Mucosa of rectum (tissue), 2 donors: ENCODE measurements at regions not wholly inside any gene's neighbourhood (a gene's known extent, or its start where the extent isn't known, plus 50 kb on each side); places are given as distances from the start of the nearest gene placed in this dataset.

Experiments
- H3K27ac ChIP-seq, 2 donors: one replicate each; pipeline ENCODE4 v1.7.0; 2013; ENCODE audit warnings: inconsistent platforms in 2 of 2, low read depth in 2 of 2, low read length in 2 of 2
- H3K27me3 ChIP-seq, 2 donors: one replicate each; pipeline ENCODE4 v1.7.0; 2013; ENCODE audit warnings: low read length in 2 of 2; ENCODE audit not compliant: control insufficient read depth in 2 of 2, insufficient read depth in 2 of 2
- H3K36me3 ChIP-seq, 2 donors: one replicate each; pipeline ENCODE4 v1.7.0; 2013; ENCODE audit warnings: low read length in 2 of 2; ENCODE audit not compliant: control insufficient read depth in 2 of 2, insufficient read depth in 2 of 2
- H3K4me1 ChIP-seq, 2 donors: one replicate each; pipeline ENCODE4 v1.7.0; 2013; ENCODE audit warnings: low read length in 2 of 2, mild to moderate bottlenecking in 1 of 2; ENCODE audit not compliant: control insufficient read depth in 2 of 2, insufficient read depth in 2 of 2
- H3K4me3 ChIP-seq, 2 donors: one replicate each; pipeline ENCODE4 v1.7.0; 2013; ENCODE audit warnings: low read length in 2 of 2
- H3K9ac ChIP-seq, 2 donors: one replicate each; pipeline ENCODE4 v1.7.0; 2013; ENCODE audit warnings: low read length in 2 of 2, low read depth in 1 of 2, mild to moderate bottlenecking in 1 of 2
- H3K9me3 ChIP-seq, 2 donors: one replicate each; pipeline ENCODE4 v1.7.0; 2013; ENCODE audit warnings: low read length in 2 of 2; ENCODE audit not compliant: control insufficient read depth in 2 of 2
- donor health status: healthy.
- donor health status: Normal muscosa, but diverticular disease.

GRCh38 chr6:108793516-108794251, 54.5 kb upstream of the ARMC2 start:
- Histone ChIP-seq H3K4me1 (peaks cover 2 to 4% of the 10 kb centered on the region in 2 donors), H3K9ac (no peak overlapping the region), H3K27me3 (no peaks in the 10 kb centered on the region), H3K4me3 (no peak overlapping the region), H3K9me3 (no peaks in the 10 kb centered on the region), H3K36me3 (no peaks in the 10 kb centered on the region), H3K27ac (no peak overlapping the region)

GRCh38 chr6:108795122-108795521, 53.1 kb upstream of the ARMC2 start:
- no peak overlapping the region for H3K27ac ChIP-seq
- H3K4me1 ChIP-seq, result peaks cover 2 to 4% of the 10 kb centered on the region in 2 donors
- H3K27me3 ChIP-seq, result no peaks in the 10 kb centered on the region
- peak overlapping the region in 1 of 2 donors; percentile 1 for H3K4me3 ChIP-seq
- H3K36me3 ChIP-seq, result no peaks in the 10 kb centered on the region
- H3K9me3 ChIP-seq, result no peaks in the 10 kb centered on the region
- no peak overlapping the region for H3K9ac ChIP-seq

GRCh38 chr6:108795814-108796213, 52.4 kb upstream of the ARMC2 start:
- Histone ChIP-seq H3K4me1 (peaks cover 2 to 4% of the 10 kb centered on the region in 2 donors), H3K9me3 (no peaks in the 10 kb centered on the region), H3K36me3 (no peaks in the 10 kb centered on the region), H3K27ac (no peak overlapping the region), H3K4me3 (no peak overlapping the region), H3K9ac (no peak overlapping the region), H3K27me3 (no peaks in the 10 kb centered on the region)

GRCh38 chr6:108796875-108797274, 51.3 kb upstream of the ARMC2 start:
- no peaks in the 10 kb centered on the region for H3K27me3 ChIP-seq
- H3K4me1 ChIP-seq, result peaks cover 2 to 4% of the 10 kb centered on the region in 2 donors
- no peak overlapping the region for H3K27ac ChIP-seq
- H3K9ac ChIP-seq, result no peak overlapping the region
- H3K36me3 ChIP-seq, result no peaks in the 10 kb centered on the region
- H3K4me3 ChIP-seq, result no peak overlapping the region
- H3K9me3 ChIP-seq, result no peaks in the 10 kb centered on the region

- H3K9ac ChIP-seq, result no peak overlapping the region
Observed at GRCh38 chr6:108797951-108798669, 50.1 kb upstream of the ARMC2 start.

More at GRCh38 chr6:108797951-108798669, 50.1 kb upstream of the ARMC2 start:
- peak overlapping the region in 1 of 2 donors; percentile 23 for H3K4me3 ChIP-seq
- H3K9me3 ChIP-seq, result no peaks in the 10 kb centered on the region
- no peak overlapping the region for H3K27ac ChIP-seq
- H3K4me1 ChIP-seq, result peaks cover 2 to 4% of the 10 kb centered on the region in 2 donors
- H3K27me3 ChIP-seq, result no peaks in the 10 kb centered on the region
- no peaks in the 10 kb centered on the region for H3K36me3 ChIP-seq
